SK-N-SH treated with all-trans-retinoic acid at 6 μM for 48 hours (cell line): ENCODE measurements at regions not wholly inside any gene's neighbourhood (a gene's known extent, or its start where the extent isn't known, plus 50 kb on each side); places are given as distances from the start of the nearest gene placed in this dataset.

Experiments
- BACH2 ChIP-seq: fragments of 250-450 bp; sonication (Bioruptor Pico); IDR thresholded peaks from 2 replicates; pipeline ENCODE4 v1.9.0; 2021; ENCODE audit warnings: mild to moderate bottlenecking, borderline replicate concordance
- ESRRG ChIP-seq: fragments of 250-450 bp; sonication (Bioruptor Pico); IDR thresholded peaks from 2 replicates; pipeline ENCODE4 v1.6.1; 2021; ENCODE audit warnings: mild to moderate bottlenecking
- RARB ChIP-seq: fragments of 250-450 bp; sonication (Bioruptor Pico); IDR thresholded peaks from 2 replicates; pipeline ENCODE4 v1.8.0; 2021; ENCODE audit warnings: mild to moderate bottlenecking, moderate library complexity
- ZNF565 ChIP-seq: fragments of 450-650 bp; formaldehyde crosslinking; conservative IDR thresholded peaks from 2 replicates; pipeline ENCODE4 v1.5.0; 2020; ENCODE audit warnings: low read depth, mild to moderate bottlenecking, moderate library complexity
- ZNF70 ChIP-seq: fragments of 450-650 bp; formaldehyde crosslinking; IDR thresholded peaks from 2 replicates; pipeline ENCODE4 v1.5.0; 2020; ENCODE audit warnings: mild to moderate bottlenecking, moderate library complexity
- TF ChIP-seq, protein P1 (sequence below): fragments of 250-450 bp; sonication (Bioruptor Pico); IDR thresholded peaks from 2 replicates; pipeline ENCODE4 v1.8.0; 2020; ENCODE audit warnings: mild to moderate bottlenecking, moderate library complexity, borderline replicate concordance

DNA sequence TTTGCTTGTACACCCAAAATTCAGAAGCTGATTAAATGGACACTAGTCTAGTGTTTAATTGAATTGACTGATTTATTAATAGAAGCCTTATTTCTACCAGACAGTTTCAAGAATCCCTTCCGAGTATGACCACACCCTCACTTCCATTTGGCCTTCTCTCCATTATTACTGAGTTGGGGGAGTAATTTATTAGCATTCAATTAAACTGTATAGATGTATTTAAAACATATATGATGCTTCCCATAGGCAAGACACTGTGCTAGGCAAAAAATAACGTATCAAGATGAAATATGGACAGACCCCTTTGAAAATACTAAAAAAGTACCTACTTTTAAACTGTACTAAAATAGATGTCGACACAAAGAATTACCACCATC, 112.9 kb upstream of the PHACTR1 start:
- TF ChIP-seq, protein P1, sequence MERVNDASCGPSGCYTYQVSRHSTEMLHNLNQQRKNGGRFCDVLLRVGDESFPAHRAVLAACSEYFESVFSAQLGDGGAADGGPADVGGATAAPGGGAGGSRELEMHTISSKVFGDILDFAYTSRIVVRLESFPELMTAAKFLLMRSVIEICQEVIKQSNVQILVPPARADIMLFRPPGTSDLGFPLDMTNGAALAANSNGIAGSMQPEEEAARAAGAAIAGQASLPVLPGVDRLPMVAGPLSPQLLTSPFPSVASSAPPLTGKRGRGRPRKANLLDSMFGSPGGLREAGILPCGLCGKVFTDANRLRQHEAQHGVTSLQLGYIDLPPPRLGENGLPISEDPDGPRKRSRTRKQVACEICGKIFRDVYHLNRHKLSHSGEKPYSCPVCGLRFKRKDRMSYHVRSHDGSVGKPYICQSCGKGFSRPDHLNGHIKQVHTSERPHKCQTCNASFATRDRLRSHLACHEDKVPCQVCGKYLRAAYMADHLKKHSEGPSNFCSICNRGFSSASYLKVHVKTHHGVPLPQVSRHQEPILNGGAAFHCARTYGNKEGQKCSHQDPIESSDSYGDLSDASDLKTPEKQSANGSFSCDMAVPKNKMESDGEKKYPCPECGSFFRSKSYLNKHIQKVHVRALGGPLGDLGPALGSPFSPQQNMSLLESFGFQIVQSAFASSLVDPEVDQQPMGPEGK (CRISPR knock-in tag), result no peak
- TF ChIP-seq BACH2 (no peak), ZNF70 (CRISPR knock-in tag) (no peak), ZNF565 (CRISPR knock-in tag) (no peak), ESRRG (no peak), RARB (CRISPR knock-in tag) (no peak)
